Gastroesophageal sphincter (tissue), 3 donors: ENCODE measurements at regions not wholly inside any gene's neighbourhood (a gene's known extent, or its start where the extent isn't known, plus 50 kb on each side); places are given as distances from the start of the nearest gene placed in this dataset.

Experiments used
- CTCF ChIP-seq, 4 experiments: fragments of 200-600 bp in 2 of 4; fragments of 450-650 bp in 2 of 4; sonication (generic) in 1 of 4; IDR thresholded peaks; one replicate each; pipeline ENCODE4 v1.5.1; 2017 to 2019; ENCODE audit warnings: antibody characterized with exemption in 4 of 4, mild to moderate bottlenecking in 2 of 4, moderate library complexity in 2 of 4
- EP300 ChIP-seq: sonication (generic); formaldehyde crosslinking; IDR thresholded peaks from one replicate; pipeline ENCODE4 v1.6.1; 2017; ENCODE audit warnings: antibody characterized with exemption, mild to moderate bottlenecking
- POLR2A ChIP-seq, 2 donors: fragments of 450-650 bp; IDR thresholded peaks; one replicate each; pipeline ENCODE4 v1.6.1; 2017; ENCODE audit warnings: antibody characterized with exemption in 2 of 2, mild to moderate bottlenecking in 2 of 2, moderate library complexity in 1 of 2
- POLR2AphosphoS5 ChIP-seq: sonication (generic); formaldehyde crosslinking; IDR thresholded peaks from one replicate; pipeline ENCODE4 v1.6.1; 2017; ENCODE audit warnings: antibody characterized with exemption

GRCh38 chr2:61759005-61759404 lies 94.9 kb downstream of the FAM161A start:
- TF ChIP-seq POLR2AphosphoS5 (no peak), POLR2A (IDR thresholded peaks at IDR 0.05) (no peak), EP300 (no peak), CTCF (IDR thresholded peaks at IDR 0.05) (no peak)
